ENCODE measurements at regions not wholly inside any gene's neighbourhood (a gene's known extent, or its start where the extent isn't known, plus 50 kb on each side); places are given as distances from the start of the nearest gene placed in this dataset.

- no peak for FAIRE-seq
Measured at GRCh38 chr4:184528051-184528450, 53.7 kb upstream of the IRF2 start.

DNA sequence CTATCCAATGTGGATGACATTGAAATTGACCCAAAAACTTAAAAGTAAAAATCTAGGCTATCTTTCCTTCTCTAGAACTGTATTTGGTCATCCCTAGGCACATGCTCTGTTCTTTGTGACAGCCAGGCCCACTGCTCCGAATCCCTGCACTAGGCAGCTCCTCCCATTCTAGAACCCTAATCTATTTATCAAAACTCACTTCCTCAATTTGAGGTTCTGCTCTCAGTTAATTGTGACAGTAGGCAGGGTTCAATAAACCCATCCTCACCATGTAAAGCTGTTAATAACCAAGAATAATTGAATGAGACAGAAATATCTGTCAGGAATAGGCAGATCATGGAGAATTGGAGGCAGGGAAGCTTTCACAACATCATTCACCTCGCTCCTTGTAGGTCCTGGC is 51.9 kb upstream of the IRF2 start:
- FAIRE-seq, result no peak

All from A204.1 (cell line).